IMR-90 (cell line): ENCODE measurements at regions not wholly inside any gene's neighbourhood (a gene's known extent, or its start where the extent isn't known, plus 50 kb on each side); places are given as distances from the start of the nearest gene placed in this dataset.

Experiments used
- ATAC-seq: fragments of 200-7000 bp; cut with Tn5 transposase; 2 replicates; pipeline ENCODE4 v1.9.1; 2020; ENCODE audit warnings: low read depth, mild to moderate bottlenecking, moderate library complexity
- BruUV-seq: library from RNA; stranded (reverse); fragments of 400-500 nt; replicated peaks from 2 replicates; lab custom pipeline; 2021; lab: Mats Ljungman, UMichigan
- CTCF ChIA-PET: fragments of 300-600 bp; formaldehyde crosslinking; extraction: SDS; loops from one replicate; lab custom pipeline; 2021; ENCODE audit warnings: antibody characterized with exemption; lab: Yijun Ruan, JAX
- POLR2A ChIA-PET: fragments of 300-600 bp; sonication (Branson Sonifier 250); formaldehyde crosslinking; loops from one replicate; lab custom pipeline; 2022; ENCODE audit warnings: antibody characterized with exemption; ENCODE audit not compliant: unreplicated experiment; lab: Charles Lee
- DNase-seq: peaks from one replicate; pipeline ENCODE4 v3.0.0; 2013
- H2AFZ ChIP-seq: replicated peaks from 2 replicates; pipeline ENCODE3; 2013; ENCODE audit warnings: low read length, mild to moderate bottlenecking; ENCODE audit not compliant: poor library complexity
- H2AK5ac ChIP-seq: 2 replicates; pipeline ENCODE4 v1.6.1; 2013; ENCODE audit warnings: low read depth, low read length, inconsistent platforms
- H2AK9ac ChIP-seq: replicated peaks from 2 replicates; pipeline ENCODE3; 2013; ENCODE audit warnings: mild to moderate bottlenecking, low read depth, low read length, moderate library complexity; ENCODE audit not compliant: poor library complexity
- H2BK120ac ChIP-seq: 2 replicates; pipeline ENCODE4 v1.6.1; 2013; ENCODE audit warnings: low read depth, low read length, inconsistent platforms
- H2BK15ac ChIP-seq: 3 replicates; pipeline ENCODE4 v1.6.1; 2013; ENCODE audit warnings: low read depth, low read length, inconsistent platforms
- H2BK20ac ChIP-seq: 2 replicates; pipeline ENCODE4 v1.6.1; 2013; ENCODE audit warnings: low read depth, mild to moderate bottlenecking, inconsistent platforms, low read length, moderate library complexity
- H2BK5ac ChIP-seq: 2 replicates; pipeline ENCODE4 v1.6.1; 2013; ENCODE audit warnings: mild to moderate bottlenecking, low read depth, low read length, inconsistent platforms; ENCODE audit not compliant: poor library complexity, severe bottlenecking
- H3K14ac ChIP-seq: replicated peaks from 2 replicates; pipeline ENCODE4 v1.6.1; 2013; ENCODE audit warnings: low read depth, low read length, inconsistent platforms
- H3K18ac ChIP-seq: 2 replicates; pipeline ENCODE4 v1.6.1; 2013; ENCODE audit warnings: low read depth, low read length, control low read depth
- H3K23ac ChIP-seq: 2 replicates; pipeline ENCODE4 v1.6.1; 2013; ENCODE audit warnings: low read depth, low read length, inconsistent platforms
- H3K27ac ChIP-seq: 2 replicates; pipeline ENCODE4 v1.5.1; 2013; ENCODE audit warnings: mild to moderate bottlenecking, control low read depth, low read length; ENCODE audit not compliant: insufficient read depth
- H3K27me3 ChIP-seq: 2 replicates; pipeline ENCODE4 v1.6.1; 2013; ENCODE audit warnings: low read length; ENCODE audit not compliant: control insufficient read depth, insufficient read depth
- H3K36me3 ChIP-seq: 2 replicates; pipeline ENCODE4 v1.6.1; 2013; ENCODE audit warnings: low read length, mixed read lengths; ENCODE audit not compliant: control insufficient read depth, insufficient read depth
- H3K4ac ChIP-seq: 2 replicates; pipeline ENCODE4 v1.6.1; 2013; ENCODE audit warnings: low read depth, low read length, inconsistent platforms
- H3K4me1 ChIP-seq: 2 replicates; pipeline ENCODE4 v1.6.1; 2013; ENCODE audit warnings: low read length, mixed read lengths; ENCODE audit not compliant: control insufficient read depth, insufficient read depth
- H3K4me2 ChIP-seq: 2 replicates; pipeline ENCODE4 v1.6.1; 2013; ENCODE audit warnings: low read depth, mild to moderate bottlenecking, control low read depth, low read length, moderate library complexity
- H3K4me3 ChIP-seq: 2 replicates; pipeline ENCODE4 v1.5.1; 2013; ENCODE audit warnings: low read depth, mild to moderate bottlenecking, control low read depth, low read length, moderate library complexity; ENCODE audit not compliant: insufficient read depth
- H3K56ac ChIP-seq: 2 replicates; pipeline ENCODE4 v1.6.1; 2013; ENCODE audit warnings: low read length, inconsistent platforms; ENCODE audit not compliant: insufficient read depth; ENCODE audit errors: extremely low read depth
- H3K79me1 ChIP-seq, 2 experiments: 2 replicates each; pipeline ENCODE4 v1.6.1; 2013; ENCODE audit warnings: low read length in 2 of 2, inconsistent platforms in 1 of 2, low read depth in 1 of 2
- H3K9ac ChIP-seq: 2 replicates; pipeline ENCODE4 v1.6.1; 2013; ENCODE audit warnings: low read depth, low read length, control low read depth
- H3K9me1 ChIP-seq: 2 replicates; pipeline ENCODE4 v1.6.1; 2013; ENCODE audit warnings: low read length, inconsistent platforms; ENCODE audit not compliant: insufficient read depth
- H3K9me3 ChIP-seq: 2 replicates; pipeline ENCODE4 v1.6.1; 2013; ENCODE audit warnings: low read length; ENCODE audit not compliant: control insufficient read depth, insufficient read depth
- H4K20me1 ChIP-seq: 2 replicates; pipeline ENCODE4 v1.6.1; 2013; ENCODE audit warnings: low read length, inconsistent platforms; ENCODE audit not compliant: insufficient read depth
- H4K5ac ChIP-seq: 2 replicates; pipeline ENCODE4 v1.6.1; 2013; ENCODE audit warnings: mild to moderate bottlenecking, low read depth, low read length, control low read depth
- H4K8ac ChIP-seq, 2 experiments: 2 replicates each; pipeline ENCODE4 v1.6.1; 2013; ENCODE audit warnings: low read depth in 2 of 2, low read length in 2 of 2, control low read depth in 1 of 2, inconsistent platforms in 1 of 2
- H4K91ac ChIP-seq: 2 replicates; pipeline ENCODE4 v1.6.1; 2013; ENCODE audit warnings: low read depth, low read length, inconsistent platforms; ENCODE audit not compliant: insufficient read depth
- BHLHE40 ChIP-seq: fragments of 150-350 bp; IDR thresholded peaks from 2 replicates; pipeline ENCODE4 v1.6.1; 2016; ENCODE audit warnings: mild to moderate bottlenecking, low read depth, low read length
- CEBPB ChIP-seq: IDR thresholded peaks from 2 replicates; pipeline ENCODE4 v1.6.1; 2012; ENCODE audit warnings: low read depth, low read length, improper control_type of control experiment
- CHD1 ChIP-seq: IDR thresholded peaks from 2 replicates; pipeline ENCODE4 v1.6.1; 2012; ENCODE audit warnings: low read depth, low read length, improper control_type of control experiment
- FOS ChIP-seq: fragments of 150-350 bp; IDR thresholded peaks from 2 replicates; pipeline ENCODE4 v1.6.1; 2016; ENCODE audit warnings: low read depth, low read length
- MAFK ChIP-seq: IDR thresholded peaks from 2 replicates; pipeline ENCODE4 v1.6.1; 2012; ENCODE audit warnings: low read depth, low read length, improper control_type of control experiment
- MAZ ChIP-seq: IDR thresholded peaks from 2 replicates; pipeline ENCODE4 v1.6.1; 2012; ENCODE audit warnings: low read depth, mild to moderate bottlenecking, low read length, improper control_type of control experiment, moderate library complexity, borderline replicate concordance
- MXI1 ChIP-seq: IDR thresholded peaks from 2 replicates; pipeline ENCODE4 v1.6.1; 2012; ENCODE audit warnings: low read depth, mild to moderate bottlenecking, low read length, moderate library complexity, borderline replicate concordance
- RFX5 ChIP-seq: IDR thresholded peaks from 2 replicates; pipeline ENCODE4 v1.8.0; 2012; ENCODE audit warnings: low read depth, mild to moderate bottlenecking, low read length, moderate library complexity
- SMC3 ChIP-seq: fragments of 150-350 bp; IDR thresholded peaks from 2 replicates; pipeline ENCODE4 v1.6.1; 2016; ENCODE audit warnings: low read depth, mild to moderate bottlenecking, antibody characterized with exemption, low read length, moderate library complexity
- WGBS, 2 experiments: methylation state at CpG; one replicate each; pipeline versions ENCODE4 v1.1.5 to v1.1.7; 2013; ENCODE audit warnings: missing lambda C conversion rate in 2 of 2; ENCODE audit not compliant: insufficient read length in 1 of 2; ENCODE audit errors: extremely low coverage in 2 of 2; 5-methylcytosine and 5-hydroxymethylcytosine counted together
- dilution Hi-C: fragments of 300-500 bp; cut with HindIII; formaldehyde crosslinking; loops from one replicate; pipeline ENCODE4 v1.14.3; 2018; ENCODE audit warnings: low sequenced_read_pairs; ENCODE audit not compliant: unreplicated experiment
- in situ Hi-C: fragments of 300-500 bp; cut with MboI; formaldehyde crosslinking; loops from 3 replicates; pipeline ENCODE4 v1.14.3; 2019; ENCODE audit warnings: low sequenced_read_pairs, inconsistent platforms, mixed read lengths
- intact Hi-C: fragments of 100-400 bp; cut with micrococcal nuclease; formaldehyde crosslinking; loops from 2 replicates; pipeline ENCODE4 v1.10.0; 2022
- TF ChIP-seq, protein P1 (sequence below): fragments of 150-350 bp; IDR thresholded peaks from 2 replicates; pipeline ENCODE4 v1.6.1; 2017; ENCODE audit warnings: mild to moderate bottlenecking, antibody characterized with exemption, low read length, low read depth
- TF ChIP-seq, protein P2 (sequence below): fragments of 150-350 bp; IDR thresholded peaks from 2 replicates; pipeline ENCODE4 v1.6.1; 2016; ENCODE audit warnings: low read depth, mild to moderate bottlenecking, low read length, moderate library complexity, borderline replicate concordance
- TF ChIP-seq, protein P3 (sequence below): conservative IDR thresholded peaks from 2 replicates; pipeline ENCODE4 v1.5.1; 2012; ENCODE audit warnings: mild to moderate bottlenecking, low read depth, low read length, improper control_type of control experiment

DNA sequence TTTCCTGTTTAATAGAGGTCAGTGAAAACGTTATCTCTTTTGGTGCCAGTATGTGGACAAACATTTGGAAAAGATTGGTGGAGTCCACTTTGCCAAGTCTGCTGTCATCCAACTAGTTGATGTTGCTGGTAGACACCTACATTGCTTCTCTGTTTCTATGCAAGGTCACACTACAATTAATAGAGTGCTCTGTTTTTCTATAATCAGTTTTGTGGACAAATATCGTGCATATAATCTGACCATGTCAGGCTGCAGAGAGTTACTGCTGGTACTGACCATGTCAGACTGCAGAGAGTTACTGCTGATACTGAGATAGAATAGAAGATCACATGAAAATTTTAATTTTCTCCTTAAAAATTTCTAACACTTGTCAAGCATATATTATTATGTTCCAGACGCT lies 603.3 kb downstream of the TSN start:
- no peak overlapping the region for H4K91ac ChIP-seq
- H3K9ac ChIP-seq, result no peak overlapping the region
- no peak overlapping the region for H2BK20ac ChIP-seq
- H4K20me1 ChIP-seq, result no peaks in the 10 kb centered on the region
- no peak overlapping the region for H2BK15ac ChIP-seq
- H2AK5ac ChIP-seq, result no peak overlapping the region
- no peaks in the 10 kb centered on the region for H3K4me1 ChIP-seq
- no CpG with 5 or more reads among the region's 3 CpGs for WGBS, 2 experiments
- H3K36me3 ChIP-seq, result no peaks in the 10 kb centered on the region
- no peaks in the 10 kb centered on the region for H3K79me1 ChIP-seq
- no peak for ATAC-seq
- DNase-seq, result no peak
- H3K23ac ChIP-seq, result no peak overlapping the region
- no peak overlapping the region for H4K8ac ChIP-seq
- no peak overlapping the region for H3K27ac ChIP-seq
- TF ChIP-seq MXI1, result no peak
- no peak for TF ChIP-seq MAZ
- TF ChIP-seq SMC3, result no peak
- TF ChIP-seq, protein P1, sequence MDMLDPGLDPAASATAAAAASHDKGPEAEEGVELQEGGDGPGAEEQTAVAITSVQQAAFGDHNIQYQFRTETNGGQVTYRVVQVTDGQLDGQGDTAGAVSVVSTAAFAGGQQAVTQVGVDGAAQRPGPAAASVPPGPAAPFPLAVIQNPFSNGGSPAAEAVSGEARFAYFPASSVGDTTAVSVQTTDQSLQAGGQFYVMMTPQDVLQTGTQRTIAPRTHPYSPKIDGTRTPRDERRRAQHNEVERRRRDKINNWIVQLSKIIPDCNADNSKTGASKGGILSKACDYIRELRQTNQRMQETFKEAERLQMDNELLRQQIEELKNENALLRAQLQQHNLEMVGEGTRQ, result no peak
- TF ChIP-seq, protein P2, sequence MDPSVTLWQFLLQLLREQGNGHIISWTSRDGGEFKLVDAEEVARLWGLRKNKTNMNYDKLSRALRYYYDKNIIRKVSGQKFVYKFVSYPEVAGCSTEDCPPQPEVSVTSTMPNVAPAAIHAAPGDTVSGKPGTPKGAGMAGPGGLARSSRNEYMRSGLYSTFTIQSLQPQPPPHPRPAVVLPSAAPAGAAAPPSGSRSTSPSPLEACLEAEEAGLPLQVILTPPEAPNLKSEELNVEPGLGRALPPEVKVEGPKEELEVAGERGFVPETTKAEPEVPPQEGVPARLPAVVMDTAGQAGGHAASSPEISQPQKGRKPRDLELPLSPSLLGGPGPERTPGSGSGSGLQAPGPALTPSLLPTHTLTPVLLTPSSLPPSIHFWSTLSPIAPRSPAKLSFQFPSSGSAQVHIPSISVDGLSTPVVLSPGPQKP, result no peak
- TF ChIP-seq CEBPB, result no peak
- no peak for TF ChIP-seq RFX5
- TF ChIP-seq CHD1, result no peak
- TF ChIP-seq FOS, result no peak
- TF ChIP-seq, protein P3, sequence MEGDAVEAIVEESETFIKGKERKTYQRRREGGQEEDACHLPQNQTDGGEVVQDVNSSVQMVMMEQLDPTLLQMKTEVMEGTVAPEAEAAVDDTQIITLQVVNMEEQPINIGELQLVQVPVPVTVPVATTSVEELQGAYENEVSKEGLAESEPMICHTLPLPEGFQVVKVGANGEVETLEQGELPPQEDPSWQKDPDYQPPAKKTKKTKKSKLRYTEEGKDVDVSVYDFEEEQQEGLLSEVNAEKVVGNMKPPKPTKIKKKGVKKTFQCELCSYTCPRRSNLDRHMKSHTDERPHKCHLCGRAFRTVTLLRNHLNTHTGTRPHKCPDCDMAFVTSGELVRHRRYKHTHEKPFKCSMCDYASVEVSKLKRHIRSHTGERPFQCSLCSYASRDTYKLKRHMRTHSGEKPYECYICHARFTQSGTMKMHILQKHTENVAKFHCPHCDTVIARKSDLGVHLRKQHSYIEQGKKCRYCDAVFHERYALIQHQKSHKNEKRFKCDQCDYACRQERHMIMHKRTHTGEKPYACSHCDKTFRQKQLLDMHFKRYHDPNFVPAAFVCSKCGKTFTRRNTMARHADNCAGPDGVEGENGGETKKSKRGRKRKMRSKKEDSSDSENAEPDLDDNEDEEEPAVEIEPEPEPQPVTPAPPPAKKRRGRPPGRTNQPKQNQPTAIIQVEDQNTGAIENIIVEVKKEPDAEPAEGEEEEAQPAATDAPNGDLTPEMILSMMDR, result no peak
- no peak for TF ChIP-seq BHLHE40
- no peak for TF ChIP-seq MAFK
- no peak overlapping the region for H2AFZ ChIP-seq
- H3K9me1 ChIP-seq, result no peaks in the 10 kb centered on the region
- no peak overlapping the region for H2BK5ac ChIP-seq
- no peak overlapping the region for H3K56ac ChIP-seq
- no peak overlapping the region for H3K4me2 ChIP-seq
- no peak overlapping the region for H4K5ac ChIP-seq
- H3K9me3 ChIP-seq, result peaks cover 3% of the 10 kb centered on the region; the same call in 1 of the 2 replicates
- H3K27me3 ChIP-seq, result no peaks in the 10 kb centered on the region
- ChIA-PET POLR2A (no interaction called here), CTCF (no interaction called here)
- in situ Hi-C loops, result no loop called here
- H2AK9ac ChIP-seq, result no peak overlapping the region
- no peak overlapping the region for H3K18ac ChIP-seq
- no peak overlapping the region for H3K4me3 ChIP-seq
- no peak overlapping the region for H3K4ac ChIP-seq
- intact Hi-C loops, result no loop called here
- no TSS peak for BruUV-seq
- H2BK120ac ChIP-seq, result no peak overlapping the region
- no peak overlapping the region for H3K14ac ChIP-seq
- dilution Hi-C loops, result no loop called here
